Skeletal muscle tissue (tissue), 4 donors: ENCODE measurements at regions not wholly inside any gene's neighbourhood (a gene's known extent, or its start where the extent isn't known, plus 50 kb on each side); places are given as distances from the start of the nearest gene placed in this dataset. TPM values are rescaled to one million over a fixed set of nuclear protein-coding genes. Genes with fewer than 3 reads are reported as not detected.

ENCODE experiments used
- H3K27ac ChIP-seq: one replicate; pipeline ENCODE4 v1.7.0; 2013; ENCODE audit warnings: mild to moderate bottlenecking, low read depth, low read length, inconsistent platforms
- H3K27me3 ChIP-seq, 3 donors: one replicate each; pipeline ENCODE4 v1.7.0; 2013; ENCODE audit warnings: low read length in 3 of 3; ENCODE audit not compliant: control insufficient read depth in 3 of 3, insufficient read depth in 3 of 3
- H3K36me3 ChIP-seq, 3 donors: one replicate each; pipeline ENCODE4 v1.7.0; 2013; ENCODE audit warnings: low read length in 3 of 3; ENCODE audit not compliant: control insufficient read depth in 3 of 3, insufficient read depth in 3 of 3
- H3K4me1 ChIP-seq, 3 donors: one replicate each; pipeline ENCODE4 v1.7.0; 2013; ENCODE audit warnings: low read length in 3 of 3, mild to moderate bottlenecking in 3 of 3; ENCODE audit not compliant: control insufficient read depth in 3 of 3, insufficient read depth in 3 of 3
- H3K4me3 ChIP-seq, 3 donors: one replicate each; pipeline ENCODE4 v1.7.0; 2013; ENCODE audit warnings: low read length in 3 of 3
- H3K9ac ChIP-seq, 3 donors: one replicate each; pipeline ENCODE4 v1.7.0; 2013; ENCODE audit warnings: low read length in 3 of 3, mild to moderate bottlenecking in 3 of 3, moderate library complexity in 2 of 3, low read depth in 1 of 3
- H3K9me3 ChIP-seq, 3 donors: one replicate each; pipeline ENCODE4 v1.7.0; 2013; ENCODE audit warnings: low read length in 3 of 3; ENCODE audit not compliant: control insufficient read depth in 3 of 3
- small RNA-seq: library from RNA; depleted of rRNA; stranded (forward); fragments of <200 nt; gene quantifications from one replicate; pipeline ENCODE3, GENCODE V24; 2014
- donor health status: Osteomylitis.

DNA sequence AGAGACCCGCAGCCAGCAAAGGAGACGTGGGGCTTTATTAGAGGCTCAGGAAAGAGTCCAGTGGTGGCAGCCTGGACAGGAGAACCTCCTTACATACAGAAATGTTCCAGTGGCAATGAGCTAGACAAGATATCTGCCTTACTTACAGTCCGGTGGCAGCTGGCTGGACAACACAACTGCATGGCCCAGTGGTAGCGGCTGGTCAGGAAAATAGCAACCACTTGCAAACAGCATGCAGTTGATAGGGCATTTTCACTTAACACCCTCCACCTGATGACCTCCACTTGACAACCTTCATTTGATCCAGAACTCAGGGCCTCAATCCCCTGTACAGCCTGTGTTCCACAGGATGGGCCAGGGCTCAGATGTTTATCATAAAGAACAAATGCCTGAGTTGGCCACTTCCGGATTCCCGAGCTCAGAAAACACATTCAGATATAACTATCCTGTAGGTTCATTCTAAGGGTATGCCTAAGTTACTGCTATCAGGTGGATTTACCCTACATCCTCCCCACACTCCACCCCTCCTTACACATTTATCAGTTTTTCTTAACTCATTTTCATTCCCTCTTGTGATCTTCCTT lies 63.3 kb upstream of the ITPRID2 start:
- Histone ChIP-seq H3K4me1 (no peaks in the 10 kb centered on the region), H3K9ac (no peak overlapping the region), H3K36me3 (no peaks in the 10 kb centered on the region), H3K4me3 (no peak overlapping the region), H3K9me3 (no peaks in the 10 kb centered on the region), H3K27me3 (no peaks in the 10 kb centered on the region), H3K27ac (no peak overlapping the region)

- H3K27ac ChIP-seq = no peak overlapping the region
- H3K4me3 ChIP-seq = no peak overlapping the region
- H3K4me1 ChIP-seq = no peaks in the 10 kb centered on the region
- no peaks in the 10 kb centered on the region for H3K9me3 ChIP-seq
- H3K27me3 ChIP-seq = no peaks in the 10 kb centered on the region
- no peak overlapping the region for H3K9ac ChIP-seq
- no peaks in the 10 kb centered on the region for H3K36me3 ChIP-seq
Observed at GRCh38 chr2:181829230-181829629, 62.3 kb upstream of the ITPRID2 start.

DNA sequence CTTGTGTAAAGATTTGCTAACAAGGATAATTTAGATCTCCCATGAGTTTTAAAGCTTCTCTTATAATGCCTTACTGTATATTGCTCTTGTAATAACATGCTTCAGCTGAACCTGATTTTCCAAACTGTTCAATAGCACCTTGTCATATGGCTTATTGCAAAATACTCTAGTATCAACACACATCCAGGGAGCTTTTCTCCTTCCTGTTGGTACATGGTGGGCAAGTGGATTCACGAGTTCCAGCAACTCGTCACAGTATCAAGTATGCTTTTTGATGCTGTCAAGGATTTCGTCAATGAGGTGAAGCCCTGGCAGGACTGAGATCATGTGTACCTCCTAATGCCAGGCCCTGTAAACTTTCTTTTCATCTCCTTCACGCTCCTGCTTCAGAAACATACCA lies 59.5 kb upstream of the ITPRID2 start:
- Histone ChIP-seq H3K27ac (no peak overlapping the region), H3K4me1 (no peaks in the 10 kb centered on the region), H3K36me3 (no peaks in the 10 kb centered on the region), H3K27me3 (no peaks in the 10 kb centered on the region), H3K4me3 (no peak overlapping the region), H3K9me3 (no peaks in the 10 kb centered on the region), H3K9ac (no peak overlapping the region)

- no peaks in the 10 kb centered on the region for H3K36me3 ChIP-seq
- no peak overlapping the region for H3K9ac ChIP-seq
- H3K27ac ChIP-seq = no peak overlapping the region
- no peaks in the 10 kb centered on the region for H3K4me1 ChIP-seq
- no peak overlapping the region for H3K4me3 ChIP-seq
- no peaks in the 10 kb centered on the region for H3K27me3 ChIP-seq
- no peaks in the 10 kb centered on the region for H3K9me3 ChIP-seq
Observed at GRCh38 chr2:181836583-181836982, 54.9 kb upstream of the ITPRID2 start.

GRCh38 chr2:181837563-181837962 lies 54.0 kb upstream of the ITPRID2 start:
- Histone ChIP-seq H3K4me3 (no peak overlapping the region), H3K4me1 (no peaks in the 10 kb centered on the region), H3K36me3 (no peaks in the 10 kb centered on the region), H3K9me3 (no peaks in the 10 kb centered on the region), H3K9ac (no peak overlapping the region), H3K27ac (no peak overlapping the region), H3K27me3 (no peaks in the 10 kb centered on the region)

DNA sequence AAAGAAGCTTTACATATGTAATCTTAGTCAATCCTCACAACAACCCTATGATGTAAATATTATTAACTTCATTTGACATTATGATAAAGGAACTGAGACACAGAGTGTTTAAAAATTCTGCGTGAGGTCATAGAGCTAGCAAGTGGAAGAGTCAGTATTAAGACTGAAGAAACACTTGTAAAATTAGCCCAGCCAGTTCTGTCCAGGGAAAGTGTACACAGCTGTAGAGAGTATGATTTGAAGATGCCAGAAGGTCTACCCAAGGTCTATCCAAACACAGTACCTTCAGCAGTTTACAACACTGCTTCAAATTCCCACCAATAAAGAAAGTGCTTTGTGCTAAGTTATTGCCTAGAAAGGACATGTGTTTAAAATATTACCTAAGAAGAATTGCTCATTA lies 51.7 kb upstream of the ITPRID2 start:
- H3K27ac ChIP-seq = no peak overlapping the region
- H3K9me3 ChIP-seq = no peaks in the 10 kb centered on the region
- no peaks in the 10 kb centered on the region for H3K4me1 ChIP-seq
- no peak overlapping the region for H3K9ac ChIP-seq
- H3K36me3 ChIP-seq = no peaks in the 10 kb centered on the region
- no peak overlapping the region for H3K4me3 ChIP-seq
- no peaks in the 10 kb centered on the region for H3K27me3 ChIP-seq

- no peaks in the 10 kb centered on the region for H3K9me3 ChIP-seq
- H3K4me3 ChIP-seq = no peak overlapping the region
- H3K4me1 ChIP-seq = no peaks in the 10 kb centered on the region
- H3K27me3 ChIP-seq = no peaks in the 10 kb centered on the region
- H3K36me3 ChIP-seq = no peaks in the 10 kb centered on the region
- no peak overlapping the region for H3K9ac ChIP-seq
- no peak overlapping the region for H3K27ac ChIP-seq
Observed at GRCh38 chr2:181841079-181841478, 50.5 kb upstream of the ITPRID2 start.

Small RNA genes in the stretch of these regions (small RNA-seq; reads per million reads assigned to genes)
- gene RNU6ATAC19P = not detected
